GM21423 (cell line): ENCODE measurements at regions not wholly inside any gene's neighbourhood (a gene's known extent, or its start where the extent isn't known, plus 50 kb on each side); places are given as distances from the start of the nearest gene placed in this dataset.
A peak's percentile ranks its signal among the peaks of the same experiment; 100 is the strongest.
"Not testable (repeated sequence)": the region's sequence is repeated elsewhere in the genome, so short reads cannot be mapped to it uniquely, and the experiment has no call there.

Experiments used
- ATAC-seq: cut with Tn5 transposase; IDR thresholded peaks from one replicate; pipeline ENCODE4 v1.9.1; 2021; ENCODE audit warnings: mild to moderate bottlenecking, moderate library complexity; ENCODE audit not compliant: unreplicated experiment

DNA sequence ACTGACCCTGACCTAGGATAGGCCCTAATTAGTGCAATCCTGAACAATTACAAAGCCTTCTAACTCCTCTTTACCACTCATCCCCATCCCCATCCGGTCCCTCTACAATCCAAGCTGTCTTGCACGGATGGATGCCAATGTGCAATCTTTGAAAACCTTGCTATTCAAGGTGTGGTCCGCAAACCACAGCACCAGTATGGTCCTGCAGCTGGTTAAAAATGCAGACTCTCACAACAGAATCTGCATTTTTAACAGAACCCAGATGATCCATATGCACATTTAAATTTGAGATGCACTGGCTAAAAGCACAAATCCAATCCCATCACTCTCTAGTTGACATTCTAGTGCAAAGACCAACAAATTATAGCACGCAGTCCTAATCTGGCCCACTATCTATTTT, 230.6 kb upstream of the KRR1 start:
- ATAC-seq, result no peak

DNA sequence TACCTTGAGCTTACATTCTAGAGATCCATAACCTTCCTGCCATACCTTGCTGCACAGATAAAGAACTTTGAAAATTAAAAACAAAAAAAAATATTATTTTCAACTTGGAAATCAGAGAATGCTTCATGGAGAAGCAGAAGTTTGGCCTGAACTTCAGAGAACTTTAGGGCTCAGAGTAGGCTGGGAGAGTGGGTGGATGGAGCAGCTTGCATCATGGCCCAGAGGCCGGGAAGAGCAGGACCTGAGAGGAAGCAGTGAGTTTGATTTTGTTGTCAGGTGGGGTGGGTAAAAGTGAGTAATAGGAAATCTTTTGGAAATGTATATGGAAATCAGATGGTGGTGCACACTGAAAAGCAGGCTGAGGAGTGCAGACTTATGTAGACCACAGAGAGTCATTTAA, 228.5 kb upstream of the KRR1 start:
- ATAC-seq, result no peak

DNA sequence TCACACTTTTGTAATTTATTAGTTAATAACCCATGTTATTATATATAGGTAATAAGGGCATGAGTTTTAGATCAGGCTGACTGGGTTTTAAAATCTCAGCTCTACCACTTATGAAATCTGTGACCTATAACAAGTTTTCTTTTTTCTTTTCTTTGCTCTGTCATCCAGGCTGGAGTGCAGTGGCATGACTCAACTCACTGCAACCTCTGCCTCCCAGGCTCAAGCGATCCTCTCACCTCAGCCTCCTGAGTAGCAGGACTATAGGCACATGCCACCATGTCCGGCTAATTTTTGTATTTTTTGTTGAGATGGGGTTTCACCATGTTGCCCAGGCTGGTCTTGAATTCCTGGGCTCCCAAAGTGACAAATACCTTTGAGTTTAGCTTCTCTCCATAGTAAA, 227.7 kb upstream of the KRR1 start:
- ATAC-seq, result not testable (repeated sequence)

DNA sequence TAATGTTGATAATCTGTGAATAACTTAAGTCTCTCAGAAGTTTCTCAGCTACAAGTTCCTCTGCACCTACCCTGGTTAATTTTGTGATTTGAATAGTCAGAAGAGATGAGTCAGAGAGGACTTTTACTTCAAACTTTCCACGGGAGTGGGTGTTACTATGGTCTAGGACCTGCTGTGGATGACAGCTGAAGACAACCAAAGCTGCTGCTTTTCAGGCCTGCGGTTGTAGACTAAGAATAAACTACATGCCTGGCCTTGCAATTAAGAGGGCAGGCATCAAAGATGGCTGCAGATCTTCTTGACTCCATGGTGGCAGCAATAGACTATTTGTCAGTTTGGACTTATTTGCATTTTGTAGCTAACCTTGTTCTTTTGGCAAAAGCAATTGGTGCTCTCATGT, 227.1 kb upstream of the KRR1 start:
- ATAC-seq, result no peak

DNA sequence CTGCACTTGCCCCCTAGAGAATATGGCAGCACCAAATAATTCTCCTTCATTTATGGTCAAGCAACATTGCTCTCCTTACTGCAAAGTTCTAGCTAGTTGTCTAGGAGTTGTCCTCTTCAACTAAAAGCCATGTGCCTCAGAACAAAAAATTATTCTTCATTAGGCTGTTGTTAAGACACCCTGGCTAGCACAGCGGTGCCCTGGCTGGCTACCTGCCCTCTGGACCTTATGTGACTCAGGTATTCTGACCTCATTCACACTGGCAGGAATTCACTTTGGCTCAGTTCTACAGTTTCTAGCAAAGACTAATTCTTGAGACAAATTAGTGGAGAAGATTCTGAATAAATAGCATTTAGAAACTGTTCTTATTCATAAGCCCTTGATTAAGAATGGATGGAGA, 224.4 kb upstream of the KRR1 start:
- ATAC-seq, result no peak

DNA sequence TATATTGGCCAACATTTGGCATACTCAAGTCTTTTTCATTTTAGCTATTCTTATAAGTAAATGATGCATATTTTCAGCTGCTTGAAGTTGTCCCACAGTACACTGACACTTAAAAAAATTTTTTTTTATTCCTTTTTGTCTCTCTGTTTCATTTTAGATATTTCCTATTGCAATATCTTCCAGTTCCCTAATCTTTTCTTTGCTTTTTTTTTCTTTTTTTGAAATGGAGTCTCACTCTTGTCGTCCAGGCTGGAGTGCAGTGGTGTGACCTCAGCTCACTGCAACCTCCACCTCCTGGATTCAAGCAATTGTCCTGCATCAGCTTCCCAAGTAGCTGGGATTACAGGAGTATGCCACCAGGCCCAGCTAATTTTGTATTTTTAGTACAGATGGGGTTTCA, 217.4 kb upstream of the KRR1 start:
- ATAC-seq, result no peak

DNA sequence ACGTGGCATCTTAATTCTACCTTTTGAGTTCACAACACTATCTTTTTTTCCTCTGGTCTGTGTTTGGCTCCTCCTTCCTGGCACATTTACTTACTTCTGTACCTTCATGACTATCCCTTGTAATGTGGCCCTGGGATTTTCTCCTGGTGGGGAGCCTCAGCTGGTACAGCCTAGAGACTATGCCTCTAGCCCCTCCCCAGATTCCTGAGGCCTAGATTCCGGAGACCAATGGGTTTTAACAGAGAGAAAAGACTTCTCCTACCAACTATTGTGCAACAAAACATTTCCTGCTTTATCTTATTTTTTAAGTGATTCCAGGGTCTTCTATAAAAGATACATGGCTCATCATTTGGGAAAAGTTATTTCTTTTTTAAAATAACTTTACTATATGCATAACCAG, 216.2 kb upstream of the KRR1 start:
- no peak for ATAC-seq

DNA sequence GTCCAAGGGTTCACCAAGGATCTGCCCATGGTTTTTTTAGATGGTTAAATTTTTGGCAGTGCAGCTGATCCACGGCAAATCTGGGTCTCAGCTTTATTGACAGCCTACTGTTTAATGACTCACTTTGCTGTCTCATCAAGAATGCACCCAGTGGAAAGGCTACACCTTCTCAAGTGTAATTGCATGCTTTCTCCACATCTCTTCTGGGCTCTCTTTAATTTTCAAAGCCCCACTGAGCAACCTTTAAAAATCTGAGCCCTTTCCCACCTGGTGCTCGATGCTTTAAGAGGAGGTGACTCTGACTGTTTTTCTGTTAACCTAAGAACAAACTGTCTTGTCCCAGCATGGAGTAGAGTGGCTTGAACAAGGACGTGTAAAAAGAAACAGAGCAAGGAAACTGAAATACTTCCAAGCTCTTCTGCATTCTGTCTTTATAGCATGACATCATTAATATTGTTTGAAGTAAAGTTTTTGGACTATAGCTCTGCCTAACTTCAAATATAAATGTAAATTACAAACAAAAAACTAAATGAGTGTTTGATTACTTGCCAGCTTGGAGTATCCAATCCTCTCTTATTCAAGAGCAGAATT, 214.2 kb upstream of the KRR1 start:
- ATAC-seq, result no peak

DNA sequence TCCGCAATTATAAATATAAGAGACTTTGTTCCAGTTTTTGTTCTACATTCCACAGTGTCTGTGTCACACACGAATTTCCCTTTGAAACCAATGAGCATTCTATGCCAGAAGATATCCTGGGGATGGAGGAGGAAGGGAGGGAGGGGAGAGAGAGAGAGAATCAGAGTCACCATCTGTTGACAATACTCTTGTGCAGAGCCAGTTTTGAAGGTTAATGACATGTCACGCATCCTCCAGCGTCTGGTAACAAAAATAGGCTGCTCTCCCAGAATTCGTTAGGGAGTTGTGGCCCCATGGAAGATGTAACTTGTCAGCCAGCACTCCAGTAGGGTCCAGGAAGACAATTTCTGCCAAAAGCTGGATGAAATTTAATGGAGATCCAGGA, 213.5 kb upstream of the KRR1 start:
- ATAC-seq, result no peak

DNA sequence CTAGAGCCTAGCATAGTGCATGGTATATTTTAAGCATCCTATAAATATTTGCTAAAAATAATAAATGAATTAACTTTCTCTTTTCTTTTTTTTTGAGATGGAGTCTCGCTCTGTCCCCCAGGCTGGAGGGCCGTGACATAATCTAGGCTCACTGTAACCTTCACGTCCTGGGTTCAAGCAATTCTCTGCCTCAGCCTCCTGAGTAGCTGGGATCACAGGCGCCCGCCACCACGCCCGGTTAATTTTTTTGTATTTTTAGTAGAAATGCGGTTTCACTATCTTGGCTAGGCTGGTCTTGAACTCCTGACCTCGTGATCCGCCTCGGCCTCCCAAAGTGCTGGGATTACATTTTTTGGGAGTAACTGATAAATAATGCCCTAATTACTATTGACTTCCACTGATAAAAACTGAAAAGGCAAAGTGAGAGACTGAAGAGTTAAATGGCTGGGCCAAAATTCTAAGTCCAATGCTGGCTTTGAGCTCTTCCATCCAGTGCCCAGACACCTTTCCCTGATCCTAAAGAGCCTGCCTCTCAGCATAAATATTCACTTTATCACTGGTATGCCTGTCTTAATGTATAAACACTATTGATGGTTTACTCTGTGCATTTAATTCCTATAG, 213.0 kb upstream of the KRR1 start:
- ATAC-seq, result no peak

DNA sequence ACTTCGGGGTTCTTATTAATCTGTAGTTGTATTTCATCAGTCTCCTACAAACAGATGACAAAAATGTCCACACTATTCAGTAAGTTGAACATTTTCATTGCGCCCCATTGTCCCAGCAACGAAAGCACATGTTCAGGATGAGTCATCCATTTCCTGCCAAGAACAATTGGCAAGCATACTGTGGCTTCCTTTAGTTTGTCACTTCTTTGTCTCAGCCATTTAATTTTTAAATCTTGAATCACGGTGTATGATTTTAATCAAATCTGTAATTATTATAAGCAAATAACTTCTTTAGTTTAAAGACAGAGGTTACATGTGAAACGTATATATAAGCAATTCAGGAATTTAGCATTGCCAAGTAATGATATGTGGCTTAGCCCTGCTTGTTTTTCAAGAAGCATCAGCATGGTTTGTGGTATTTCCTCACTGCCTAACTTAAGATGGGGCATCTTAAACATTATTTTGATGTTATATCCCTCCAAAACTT, 211.3 kb upstream of the KRR1 start:
- ATAC-seq, result peak; percentile 95

DNA sequence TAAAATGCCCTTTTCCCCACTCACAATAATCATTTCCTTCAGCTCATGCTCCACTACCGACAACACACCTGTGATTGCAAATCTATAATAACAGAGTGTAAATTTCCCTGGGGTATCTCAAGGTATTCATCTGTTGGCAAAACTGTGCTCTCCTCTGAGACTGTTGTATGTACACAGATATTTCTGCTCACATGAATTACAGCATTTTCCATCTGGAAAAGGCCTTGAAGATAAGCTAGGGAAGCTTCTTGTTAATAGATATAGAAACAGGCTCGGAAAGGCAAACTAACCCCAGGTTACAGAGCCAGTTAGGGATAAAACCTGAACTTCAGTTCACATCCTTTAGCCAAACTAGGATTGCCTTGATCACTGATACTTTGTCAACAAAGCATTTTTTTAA, 210.4 kb upstream of the KRR1 start:
- no peak for ATAC-seq

DNA sequence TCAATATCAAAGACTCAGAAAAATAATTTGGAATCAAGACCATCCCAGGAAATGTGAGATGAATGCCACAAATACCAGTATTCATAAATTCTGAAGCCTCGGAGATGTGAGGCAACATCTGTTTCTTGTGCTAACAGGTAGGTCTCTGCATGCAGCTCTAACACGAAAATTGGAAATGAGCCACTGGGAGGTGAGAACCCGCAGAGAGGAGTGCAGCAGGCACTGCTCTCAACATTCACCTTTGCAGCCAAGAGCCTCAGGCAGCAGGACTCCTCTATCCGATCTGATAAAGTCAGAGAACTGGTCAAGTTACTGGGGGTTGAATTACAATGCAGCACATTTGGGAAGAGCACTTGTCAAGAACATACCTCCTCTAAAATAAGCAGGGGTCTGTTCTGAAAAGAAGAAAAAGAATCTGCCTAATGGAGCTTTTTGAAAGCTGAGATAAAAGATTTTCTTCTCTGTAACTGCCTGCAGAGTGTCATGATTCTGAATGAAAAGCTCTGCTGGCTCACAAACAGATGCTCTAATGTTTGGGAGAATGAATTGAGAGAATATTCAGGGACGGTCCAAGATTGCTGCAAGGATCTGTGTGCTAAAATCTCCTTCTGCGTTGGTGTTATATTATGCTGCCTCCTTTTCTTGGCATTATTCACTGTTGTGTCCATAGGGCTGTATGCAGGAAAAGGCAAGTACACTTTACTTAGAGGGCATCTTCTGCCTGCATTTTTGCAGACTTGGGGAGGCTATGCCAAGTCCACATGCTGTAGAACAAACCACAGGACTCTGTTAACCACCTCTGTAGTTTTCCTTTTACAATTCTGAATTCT, 209.6 kb upstream of the KRR1 start:
- no peak for ATAC-seq

DNA sequence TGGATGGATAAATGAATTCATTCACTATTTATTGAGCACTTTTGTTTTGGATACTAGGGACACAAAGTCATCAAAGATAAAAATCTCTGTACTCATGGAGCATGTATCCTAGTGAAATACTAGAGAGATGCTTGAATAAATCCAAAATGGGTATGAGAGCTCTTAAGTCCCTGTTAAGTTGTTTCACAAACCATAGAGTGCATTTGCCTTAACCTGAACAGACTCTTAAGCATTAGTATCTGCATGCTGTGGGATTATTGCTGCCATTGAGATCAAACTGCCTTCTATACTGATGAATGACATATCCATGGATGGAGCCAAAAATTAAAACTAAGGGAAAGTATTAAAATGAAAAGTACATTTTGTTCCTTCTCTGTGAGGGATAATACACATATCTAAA, 206.5 kb upstream of the KRR1 start:
- ATAC-seq, result no peak

DNA sequence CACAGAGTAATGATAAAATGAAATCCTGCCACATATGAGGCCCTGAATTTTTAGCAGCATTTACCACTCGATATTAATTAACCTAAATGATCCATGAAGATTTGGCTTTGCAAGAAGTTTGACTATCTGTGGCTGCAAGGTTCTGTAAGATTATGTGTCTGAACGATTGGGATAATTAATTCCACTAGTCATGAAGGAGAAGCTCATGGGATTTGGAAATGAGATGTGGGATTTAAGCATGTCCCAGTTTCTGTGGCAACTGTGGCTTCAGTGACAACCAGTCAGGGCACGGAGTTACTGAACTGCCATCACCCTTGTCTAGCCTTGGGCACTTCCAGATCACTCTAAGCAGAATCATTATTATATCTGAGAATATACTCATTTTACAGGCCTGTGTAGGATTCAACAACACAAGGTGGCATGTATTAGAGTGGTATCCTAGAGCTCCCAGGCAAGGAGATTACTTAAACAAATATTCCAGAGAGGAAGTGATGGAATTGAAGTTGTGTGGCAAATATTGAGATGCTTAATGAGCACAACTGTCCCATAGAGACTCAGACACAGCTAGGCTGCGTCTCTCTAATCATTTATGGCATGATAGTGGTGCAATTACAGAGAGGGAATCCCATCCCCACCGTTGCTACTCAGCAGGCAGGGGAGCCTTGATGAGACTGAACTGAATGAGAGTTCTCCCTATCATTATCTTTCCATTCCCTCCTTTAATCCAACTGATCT, 205.0 kb upstream of the KRR1 start:
- ATAC-seq, result no peak

DNA sequence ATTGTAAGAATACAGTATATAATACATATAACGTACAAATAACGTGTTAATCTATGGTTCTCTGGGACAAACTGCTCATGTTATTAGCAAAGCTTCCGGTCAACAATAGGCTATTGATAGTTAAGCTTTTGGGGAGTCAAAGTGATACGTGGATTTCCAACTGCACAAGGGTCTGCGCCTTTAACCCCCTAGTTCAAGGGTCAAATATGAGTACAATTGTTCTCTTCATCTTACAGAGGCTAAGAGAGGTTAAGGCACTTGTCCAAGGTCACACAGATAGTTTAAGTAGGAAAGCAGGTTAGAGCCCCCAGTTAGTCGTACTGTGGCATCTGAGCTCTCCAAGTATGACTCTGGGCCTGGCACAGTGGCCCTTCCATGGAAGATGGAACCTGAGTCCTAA, 204.3 kb upstream of the KRR1 start:
- ATAC-seq, result no peak

DNA sequence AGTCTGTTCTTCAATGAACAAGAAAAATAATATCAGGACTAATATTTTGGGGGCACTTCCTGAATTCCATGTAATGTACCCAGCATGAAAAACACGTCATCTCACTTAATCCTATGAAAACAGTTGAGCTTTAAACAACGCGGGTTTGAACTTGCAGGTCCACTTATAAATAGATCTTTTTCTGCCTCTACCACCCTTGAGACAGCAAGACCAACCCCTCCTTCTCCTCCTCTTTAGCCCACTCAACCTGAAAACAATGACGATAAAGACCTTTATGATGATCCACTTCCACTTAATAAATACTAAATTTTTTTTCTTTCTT, 203.9 kb upstream of the KRR1 start:
- ATAC-seq, result no peak

DNA sequence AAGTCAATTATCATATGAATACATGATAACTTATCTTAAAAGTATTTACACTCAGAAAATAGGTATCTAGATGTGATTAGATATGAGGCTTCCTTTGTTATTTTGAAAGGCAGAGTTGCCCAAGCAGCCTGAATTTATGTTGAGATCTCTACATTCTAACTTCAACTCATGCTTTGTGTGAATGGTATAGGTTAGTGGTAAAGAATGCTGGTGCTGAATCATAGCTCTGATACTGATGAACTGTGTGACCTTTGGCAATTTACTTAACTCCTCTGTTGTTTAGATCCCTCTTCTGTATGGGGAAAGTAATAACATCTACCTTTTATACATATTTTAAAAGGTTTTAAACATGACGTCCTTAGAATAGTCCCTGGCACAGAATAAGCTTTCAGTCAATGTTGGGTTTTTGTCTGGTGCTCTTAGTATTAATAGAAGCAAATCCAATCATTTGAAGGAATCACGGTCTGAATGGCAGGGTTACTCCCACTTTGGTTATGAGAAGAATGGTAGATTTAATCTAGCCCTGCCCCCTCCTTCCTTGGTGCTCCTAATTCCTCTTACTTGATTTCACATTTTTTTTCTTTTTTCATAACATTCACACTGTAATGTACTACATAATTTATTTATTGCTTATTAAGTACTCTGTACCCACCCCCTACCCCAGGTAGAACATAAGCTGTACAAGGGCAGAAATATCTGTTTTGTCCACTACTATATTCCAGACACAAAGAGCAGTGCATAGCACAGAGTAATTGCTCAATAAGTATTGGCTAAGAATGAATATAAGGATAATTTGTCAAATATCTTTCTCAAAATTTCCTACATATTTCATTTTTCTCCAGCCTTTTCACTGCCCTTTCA, 203.3 kb upstream of the KRR1 start:
- ATAC-seq, result no peak

DNA sequence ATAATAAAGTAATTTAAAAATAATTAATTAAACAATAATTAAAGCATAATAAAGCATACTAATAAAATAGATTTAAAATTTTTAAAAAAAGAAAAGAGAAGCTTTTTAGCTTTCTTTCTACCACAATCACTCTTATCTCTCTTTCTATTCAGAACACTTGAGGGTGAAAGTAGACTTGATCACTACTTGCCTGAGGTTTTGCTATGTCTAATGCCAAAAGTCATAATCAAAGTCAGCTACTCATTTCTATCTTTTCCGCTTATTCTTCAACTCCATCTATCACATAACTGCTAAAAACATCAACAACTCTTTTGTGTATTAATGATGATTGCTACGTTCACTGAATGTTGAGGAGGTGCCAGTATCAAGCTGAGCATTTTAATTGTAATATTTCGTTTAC, 202.0 kb upstream of the KRR1 start:
- no peak for ATAC-seq

DNA sequence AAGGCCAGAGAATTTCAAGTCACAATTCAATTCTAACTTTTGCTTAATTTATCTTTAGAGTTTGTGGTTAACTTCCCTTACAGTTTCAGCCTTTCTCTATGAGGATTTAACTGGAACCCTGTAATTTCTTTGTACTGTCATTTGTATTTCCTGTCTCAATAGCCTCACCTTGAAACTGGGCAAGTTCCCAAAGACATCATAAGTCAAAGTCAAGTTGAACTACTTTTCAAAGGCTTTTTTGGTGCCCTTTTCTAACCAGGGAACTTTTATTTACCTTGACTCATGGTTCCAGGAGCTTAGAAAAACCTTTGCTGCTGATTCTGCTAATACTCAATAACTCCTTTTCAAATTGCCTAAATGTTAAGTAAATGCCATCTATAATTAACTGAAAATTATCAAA, 200.8 kb upstream of the KRR1 start:
- ATAC-seq, result no peak

DNA sequence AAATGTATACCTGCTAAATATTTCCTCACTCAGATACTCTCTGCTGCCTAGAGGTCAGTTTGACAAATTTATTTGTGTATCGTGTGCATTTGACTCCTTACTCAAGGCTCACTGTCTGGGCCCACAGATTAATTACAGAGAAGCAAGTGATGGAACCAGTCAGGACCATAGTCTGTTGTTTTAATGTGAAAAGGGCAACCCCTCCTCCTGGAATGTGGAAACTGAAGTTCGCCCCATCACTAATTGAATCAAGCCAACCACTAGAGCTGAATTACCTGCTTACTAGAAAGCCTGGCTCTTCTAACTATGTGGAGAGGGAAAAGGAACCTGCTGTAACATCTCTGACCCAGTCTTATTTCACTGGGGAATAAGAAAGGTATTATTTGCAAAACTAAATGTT, 199.9 kb upstream of the KRR1 start:
- ATAC-seq, result no peak
